ENCODE measurements at regions not wholly inside any gene's neighbourhood (a gene's known extent, or its start where the extent isn't known, plus 50 kb on each side); places are given as distances from the start of the nearest gene placed in this dataset.

- no peak for DNase-seq (ENCODE audit: low read depth)
Measured at GRCh38 chr10:88100281-88100680, 236.9 kb downstream of the PTEN start.

GRCh38 chr10:88101666-88102065 lies 238.2 kb downstream of the PTEN start:
- in situ Hi-C loops (cut with HindIII; ENCODE audit: low sequenced_read_pairs), result no loop called here

More at GRCh38 chr10:88100281-88100680, 236.9 kb downstream of the PTEN start:
- in situ Hi-C loops (cut with HindIII; ENCODE audit: low sequenced_read_pairs), result no loop called here
- no peak for TF ChIP-seq CTCF (IDR thresholded peaks at IDR 0.05; ENCODE audit: low read depth, low read length, missing control alignments)
- no peak overlapping the region for H3K4me3 ChIP-seq (ENCODE audit: low read depth, low read length)

GRCh38 chr10:88103576-88103975 lies 240.2 kb downstream of the PTEN start:
- no peak for DNase-seq (ENCODE audit: low read depth)
- TF ChIP-seq CTCF (IDR thresholded peaks at IDR 0.05; ENCODE audit: low read depth, low read length, missing control alignments), result no peak
- H3K4me3 ChIP-seq (ENCODE audit: low read depth, low read length), result no peak overlapping the region
- in situ Hi-C loops (cut with HindIII; ENCODE audit: low sequenced_read_pairs), result no loop called here

More at GRCh38 chr10:88101666-88102065, 238.2 kb downstream of the PTEN start:
- H3K4me3 ChIP-seq (ENCODE audit: low read depth, low read length), result no peak overlapping the region
- no peak for TF ChIP-seq CTCF (IDR thresholded peaks at IDR 0.05; ENCODE audit: low read depth, low read length, missing control alignments)
- no peak for DNase-seq (ENCODE audit: low read depth)

- in situ Hi-C loops (cut with HindIII; ENCODE audit: low sequenced_read_pairs), result no loop called here
- DNase-seq (ENCODE audit: low read depth), result no peak
- H3K4me3 ChIP-seq (ENCODE audit: low read depth, low read length), result no peak overlapping the region
- no peak for TF ChIP-seq CTCF (IDR thresholded peaks at IDR 0.05; ENCODE audit: low read depth, low read length, missing control alignments)
Measured at GRCh38 chr10:88104223-88104622, 240.8 kb downstream of the PTEN start.

- no peak for TF ChIP-seq CTCF (IDR thresholded peaks at IDR 0.05; ENCODE audit: low read depth, low read length, missing control alignments)
- DNase-seq (ENCODE audit: low read depth), result no peak
- in situ Hi-C loops (cut with HindIII; ENCODE audit: low sequenced_read_pairs), result no loop called here
- H3K4me3 ChIP-seq (ENCODE audit: low read depth, low read length), result no peak overlapping the region
Measured at GRCh38 chr10:88106366-88106765, 242.9 kb downstream of the PTEN start.

DNA sequence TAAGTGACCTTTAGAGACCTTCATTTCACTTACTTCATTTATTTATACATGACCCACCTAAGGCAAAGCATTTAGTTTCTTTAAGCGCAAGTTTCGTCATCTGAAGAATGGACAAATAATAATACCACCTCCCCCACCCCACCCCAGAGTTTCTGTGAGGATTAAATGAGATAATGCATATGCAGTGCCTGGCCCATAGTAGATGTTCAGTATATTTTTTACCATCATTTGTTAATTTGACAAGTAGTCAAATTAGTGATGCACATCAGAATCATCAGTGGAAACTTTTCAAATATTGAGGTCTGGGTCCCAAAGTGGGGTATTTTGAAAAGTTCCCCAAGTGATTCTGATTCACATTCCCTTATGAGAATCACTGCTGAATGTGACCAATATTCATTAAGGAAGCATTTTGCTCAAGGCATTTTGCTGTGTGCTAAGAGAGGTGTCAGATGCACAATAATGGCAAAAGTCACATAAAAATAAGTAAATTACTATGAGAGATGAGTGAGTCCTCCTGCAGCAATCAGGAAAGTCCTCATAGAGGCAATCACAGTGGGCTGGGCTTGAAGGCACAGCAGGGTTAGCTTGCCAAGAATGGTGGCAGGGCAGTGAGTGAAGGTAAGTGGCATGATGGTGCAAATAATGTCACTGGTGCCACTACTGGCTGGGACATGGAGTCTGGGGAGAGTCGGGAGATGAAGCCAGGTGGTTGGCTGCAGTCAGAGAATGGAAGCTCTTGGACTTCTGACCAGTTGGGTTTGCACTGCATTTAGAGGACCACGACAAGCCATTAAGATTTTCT lies 244.1 kb downstream of the PTEN start:
- no peak for DNase-seq (ENCODE audit: low read depth)
- TF ChIP-seq CTCF (IDR thresholded peaks at IDR 0.05; ENCODE audit: low read depth, low read length, missing control alignments), result no peak
- no peak overlapping the region for H3K4me3 ChIP-seq (ENCODE audit: low read depth, low read length)
- in situ Hi-C loops (cut with HindIII; ENCODE audit: low sequenced_read_pairs), result no loop called here
